ENCODE measurements at regions not wholly inside any gene's neighbourhood (a gene's known extent, or its start where the extent isn't known, plus 50 kb on each side); places are given as distances from the start of the nearest gene placed in this dataset.

- Histone ChIP-seq H2AFZ (ENCODE audit: low read depth, low read length) (no peak overlapping the region), H3K79me2 (ENCODE audit: control insufficient read depth, insufficient read depth, low read length) (no peaks in the 10 kb centered on the region), H4K20me1 (replicated peaks; ENCODE audit: control insufficient read depth, extremely low read depth, insufficient read depth, low read length) (no peaks in the 10 kb centered on the region), H3K36me3 (ENCODE audit: control insufficient read depth in 2 of 2, extremely low read depth in 1 of 2, insufficient read depth in 2 of 2, low read length in 2 of 2) (no peaks in the 10 kb centered on the region), H3K9me3 (replicated peaks; ENCODE audit: control insufficient read depth, insufficient read depth, low read length) (no peaks in the 10 kb centered on the region), H3K27ac (ENCODE audit: insufficient read depth, low read depth, low read length) (no peak overlapping the region), H3K9ac (replicated peaks; ENCODE audit: extremely low read depth, insufficient read depth, low read length) (no peak overlapping the region), H3K4me3 (replicated peaks in 1 of 3; ENCODE audit: insufficient read depth in 1 of 3, low read depth in 1 of 3, low read length in 3 of 3) (no peak overlapping the region), H3K27me3 (ENCODE audit: control insufficient read depth in 2 of 2, insufficient read depth in 2 of 2, low read length in 2 of 2) (peaks cover 0 to 8% of the 10 kb centered on the region in 2 experiments), H3K9me1 (replicated peaks; ENCODE audit: control insufficient read depth, extremely low read depth, insufficient read depth, low read length) (no peaks in the 10 kb centered on the region), H3K4me1 (ENCODE audit: control insufficient read depth, extremely low read depth, insufficient read depth, low read length) (no peaks in the 10 kb centered on the region), H3K4me2 (ENCODE audit: insufficient read depth, low read length) (no peak overlapping the region)
- intact Hi-C loops (cut with micrococcal nuclease), result no loop called here
- ChIA-PET CTCF (interaction anchor here (0.6 to 1.4 kb wide), 2 partner anchors 10 to 41 kb away, joined by 3 to 5 read pairs; no protein-coding TSS in a partner anchor), POLR2A (no interaction called here)
- BruUV-seq (replicated peaks), result no TSS peak
- FAIRE-seq, result no peak
- no peak for TF ChIP-seq CTCF (IDR thresholded peaks at IDR 0.05; ENCODE audit: extremely low read depth in 1 of 2, insufficient read depth in 1 of 2, low read depth in 1 of 2, low read length in 2 of 2)
- no peak for TF ChIP-seq EZH2 (IDR thresholded peaks at IDR 0.05; ENCODE audit: borderline replicate concordance, low read depth, low read length, severe bottlenecking)
- no peak for TF ChIP-seq MAX (IDR thresholded peaks at IDR 0.05; ENCODE audit: insufficient read depth, insufficient read length)
- no peak for TF ChIP-seq POLR2AphosphoS5 (IDR thresholded peaks at IDR 0.05; ENCODE audit: insufficient read depth, low read depth, low read length)
- no peak for TF ChIP-seq JUN (IDR thresholded peaks at IDR 0.05; ENCODE audit: borderline replicate concordance, insufficient read depth, insufficient read length, low read depth)
- TF ChIP-seq FOS (IDR thresholded peaks at IDR 0.05; ENCODE audit: borderline replicate concordance, insufficient read depth, low read length), result no peak
- TF ChIP-seq GATA2 (IDR thresholded peaks at IDR 0.05; ENCODE audit: insufficient read depth, insufficient read length, low read depth, low read length), result no peak
- TF ChIP-seq POLR2A (IDR thresholded peaks at IDR 0.05; ENCODE audit: low read depth, low read length), result no peak
- TF ChIP-seq MYC (IDR thresholded peaks at IDR 0.05; ENCODE audit: low read depth, low read length), result no peak
- no peak for DNase-seq (ENCODE audit: low read depth, low spot score)
- dilution Hi-C loops (cut with MboI; ENCODE audit: extremely low pct_ligation_motif_present, low sequenced_read_pairs), result no loop called here
Measured at GRCh38 chr1:31507676-31508530, 68.4 kb upstream of the TINAGL1 start.
